HEK293T (cell line): ENCODE measurements at regions not wholly inside any gene's neighbourhood (a gene's known extent, or its start where the extent isn't known, plus 50 kb on each side); places are given as distances from the start of the nearest gene placed in this dataset.

ENCODE experiments used
- BHLHE40 ChIP-seq: fragments of 450-650 bp; IDR thresholded peaks from 2 replicates; pipeline ENCODE4 v1.6.1; 2016; ENCODE audit warnings: mild to moderate bottlenecking, moderate library complexity, borderline replicate concordance
- ELF4 ChIP-seq: fragments of 450-650 bp; IDR thresholded peaks from 2 replicates; pipeline ENCODE4 v1.6.1; 2017; ENCODE audit warnings: antibody characterized with exemption
- FOXA1 ChIP-seq: fragments of 450-650 bp; IDR thresholded peaks from 2 replicates; pipeline ENCODE4 v1.6.1; 2016; ENCODE audit warnings: mild to moderate bottlenecking
- FOXK2 ChIP-seq: fragments of 450-650 bp; IDR thresholded peaks from 2 replicates; pipeline ENCODE4 v1.6.1; 2016; ENCODE audit warnings: mild to moderate bottlenecking
- FOXM1 ChIP-seq: fragments of 450-650 bp; IDR thresholded peaks from 2 replicates; pipeline ENCODE4 v1.6.1; 2017; ENCODE audit warnings: mild to moderate bottlenecking, borderline replicate concordance
- L3MBTL2 ChIP-seq: fragments of 450-650 bp; conservative IDR thresholded peaks from 2 replicates; pipeline ENCODE4 v1.6.1; 2016; ENCODE audit warnings: mild to moderate bottlenecking
- NFRKB ChIP-seq: fragments of 450-650 bp; IDR thresholded peaks from 2 replicates; pipeline ENCODE4 v1.6.1; 2016; ENCODE audit warnings: mild to moderate bottlenecking, moderate library complexity
- PKNOX1 ChIP-seq: fragments of 450-650 bp; IDR thresholded peaks from 2 replicates; pipeline ENCODE4 v1.6.1; 2016
- SP1 ChIP-seq: fragments of 450-650 bp; IDR thresholded peaks from 2 replicates; pipeline ENCODE4 v1.6.1; 2017
- ZNF384 ChIP-seq: fragments of 450-650 bp; IDR thresholded peaks from 2 replicates; pipeline ENCODE4 v1.6.1; 2016

DNA sequence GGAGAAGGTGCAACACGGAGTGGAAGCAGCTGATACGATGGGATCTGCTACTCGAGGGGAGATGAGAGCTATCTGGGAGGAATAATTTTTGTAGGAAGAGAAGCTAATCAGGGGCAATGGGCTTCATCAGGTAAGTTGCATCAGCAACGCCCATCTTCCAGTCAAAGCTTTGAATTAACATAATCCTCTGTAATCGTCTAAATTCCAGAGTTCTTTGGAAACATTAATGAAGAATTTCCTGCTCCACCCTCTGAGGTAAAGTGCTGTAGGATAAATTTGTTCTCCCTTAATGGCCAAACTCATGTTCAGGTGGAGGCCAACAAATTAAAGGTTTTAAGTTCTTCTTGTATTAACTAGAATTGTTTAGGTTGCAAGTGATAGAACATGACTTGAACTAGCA is 94.0 kb upstream of the KAZN start:
- no peak for TF ChIP-seq FOXA1
- no peak for TF ChIP-seq ELF4
- no peak for TF ChIP-seq PKNOX1
- no peak for TF ChIP-seq BHLHE40
- TF ChIP-seq SP1, result no peak
- no peak for TF ChIP-seq ZNF384
- TF ChIP-seq NFRKB, result no peak
- TF ChIP-seq FOXM1, result no peak
- TF ChIP-seq FOXK2, result no peak
- TF ChIP-seq L3MBTL2, result no peak
